ENCODE measurements at regions not wholly inside any gene's neighbourhood (a gene's known extent, or its start where the extent isn't known, plus 50 kb on each side); places are given as distances from the start of the nearest gene placed in this dataset.

- Histone ChIP-seq H3K27ac (ENCODE audit: low read depth, low read length) (no peak overlapping the region), H3K9me3 (ENCODE audit: control insufficient read depth, insufficient read depth, low read length) (no peaks in the 10 kb centered on the region), H3K4me2 (ENCODE audit: low read length) (no peak overlapping the region), H3K4me3 (ENCODE audit: low read length) (no peak overlapping the region), H3K79me2 (ENCODE audit: control insufficient read depth, low read length) (no peaks in the 10 kb centered on the region), H3F3A (ENCODE audit: control insufficient read depth, insufficient read depth) (no peaks in the 10 kb centered on the region), H4K20me1 (ENCODE audit: control insufficient read depth, insufficient read depth, low read depth, low read length) (no peaks in the 10 kb centered on the region), H3K9me2 (replicated peaks; ENCODE audit: control insufficient read depth, low read length) (no peaks in the 10 kb centered on the region), H3K4me1 (ENCODE audit: control insufficient read depth, low read length) (no peaks in the 10 kb centered on the region), H3K36me3 (ENCODE audit: control insufficient read depth, low read length) (no peaks in the 10 kb centered on the region), H3K27me3 (ENCODE audit: control insufficient read depth, low read length) (no peaks in the 10 kb centered on the region)
- no peak for TF ChIP-seq EZH2phosphoT487 (IDR thresholded peaks at IDR 0.05; ENCODE audit: borderline replicate concordance, low read length)
- TF ChIP-seq CTCF (IDR thresholded peaks at IDR 0.05; ENCODE audit: low read depth, low read length, poor library complexity, severe bottlenecking), result no peak
Observed at GRCh38 chr22:49715450-49715849, 112.2 kb downstream of the BRD1 start.

GRCh38 chr22:49713003-49713402 is 114.7 kb downstream of the BRD1 start:
- no peak overlapping the region for H3K4me3 ChIP-seq (ENCODE audit: low read length)
- H3K9me3 ChIP-seq (ENCODE audit: control insufficient read depth, insufficient read depth, low read length), result no peaks in the 10 kb centered on the region
- TF ChIP-seq EZH2phosphoT487 (IDR thresholded peaks at IDR 0.05; ENCODE audit: borderline replicate concordance, low read length) (no peak), CTCF (IDR thresholded peaks at IDR 0.05; ENCODE audit: low read depth, low read length, poor library complexity, severe bottlenecking) (no peak)
- no peaks in the 10 kb centered on the region for H3K79me2 ChIP-seq (ENCODE audit: control insufficient read depth, low read length)
- H3K27ac ChIP-seq (ENCODE audit: low read depth, low read length), result no peak overlapping the region
- no peaks in the 10 kb centered on the region for H3K4me1 ChIP-seq (ENCODE audit: control insufficient read depth, low read length)
- H3K4me2 ChIP-seq (ENCODE audit: low read length), result no peak overlapping the region
- H4K20me1 ChIP-seq (ENCODE audit: control insufficient read depth, insufficient read depth, low read depth, low read length), result no peaks in the 10 kb centered on the region
- no peaks in the 10 kb centered on the region for H3K36me3 ChIP-seq (ENCODE audit: control insufficient read depth, low read length)
- no peaks in the 10 kb centered on the region for H3F3A ChIP-seq (ENCODE audit: control insufficient read depth, insufficient read depth)
- peaks cover 11% of the 10 kb centered on the region; the same call in 1 of the 2 replicates for H3K27me3 ChIP-seq (ENCODE audit: control insufficient read depth, low read length)
- no peaks in the 10 kb centered on the region for H3K9me2 ChIP-seq (replicated peaks; ENCODE audit: control insufficient read depth, low read length)

GRCh38 chr22:49712195-49712791 is 115.4 kb downstream of the BRD1 start:
- Histone ChIP-seq H3K27me3 (ENCODE audit: control insufficient read depth, low read length) (peaks cover 11% of the 10 kb centered on the region; the same call in 1 of the 2 replicates), H3F3A (ENCODE audit: control insufficient read depth, insufficient read depth) (no peaks in the 10 kb centered on the region), H3K9me3 (ENCODE audit: control insufficient read depth, insufficient read depth, low read length) (no peaks in the 10 kb centered on the region)

More at GRCh38 chr22:49712195-49712791, 115.4 kb downstream of the BRD1 start:
- Histone ChIP-seq H3K36me3 (ENCODE audit: control insufficient read depth, low read length) (no peaks in the 10 kb centered on the region), H3K79me2 (ENCODE audit: control insufficient read depth, low read length) (no peaks in the 10 kb centered on the region), H3K4me2 (ENCODE audit: low read length) (no peak overlapping the region), H3K9me2 (replicated peaks; ENCODE audit: control insufficient read depth, low read length) (no peaks in the 10 kb centered on the region), H4K20me1 (ENCODE audit: control insufficient read depth, insufficient read depth, low read depth, low read length) (no peaks in the 10 kb centered on the region), H3K27ac (ENCODE audit: low read depth, low read length) (no peak overlapping the region), H3K4me1 (ENCODE audit: control insufficient read depth, low read length) (no peaks in the 10 kb centered on the region), H3K4me3 (ENCODE audit: low read length) (no peak overlapping the region)
- no peak for TF ChIP-seq EZH2phosphoT487 (IDR thresholded peaks at IDR 0.05; ENCODE audit: borderline replicate concordance, low read length)
- no peak for TF ChIP-seq CTCF (IDR thresholded peaks at IDR 0.05; ENCODE audit: low read depth, low read length, poor library complexity, severe bottlenecking)
